LNCAP (cell line): ENCODE measurements at regions not wholly inside any gene's neighbourhood (a gene's known extent, or its start where the extent isn't known, plus 50 kb on each side); places are given as distances from the start of the nearest gene placed in this dataset.

Experiments
- TF ChIP-seq, protein P1 (sequence below): fragments of 450-650 bp; IDR thresholded peaks from 2 replicates; pipeline ENCODE4 v1.5.1; 2017; ENCODE audit warnings: mild to moderate bottlenecking

GRCh38 chr5:123949043-123949804 is 437.2 kb downstream of the CSNK1G3 start:
- TF ChIP-seq, protein P1, sequence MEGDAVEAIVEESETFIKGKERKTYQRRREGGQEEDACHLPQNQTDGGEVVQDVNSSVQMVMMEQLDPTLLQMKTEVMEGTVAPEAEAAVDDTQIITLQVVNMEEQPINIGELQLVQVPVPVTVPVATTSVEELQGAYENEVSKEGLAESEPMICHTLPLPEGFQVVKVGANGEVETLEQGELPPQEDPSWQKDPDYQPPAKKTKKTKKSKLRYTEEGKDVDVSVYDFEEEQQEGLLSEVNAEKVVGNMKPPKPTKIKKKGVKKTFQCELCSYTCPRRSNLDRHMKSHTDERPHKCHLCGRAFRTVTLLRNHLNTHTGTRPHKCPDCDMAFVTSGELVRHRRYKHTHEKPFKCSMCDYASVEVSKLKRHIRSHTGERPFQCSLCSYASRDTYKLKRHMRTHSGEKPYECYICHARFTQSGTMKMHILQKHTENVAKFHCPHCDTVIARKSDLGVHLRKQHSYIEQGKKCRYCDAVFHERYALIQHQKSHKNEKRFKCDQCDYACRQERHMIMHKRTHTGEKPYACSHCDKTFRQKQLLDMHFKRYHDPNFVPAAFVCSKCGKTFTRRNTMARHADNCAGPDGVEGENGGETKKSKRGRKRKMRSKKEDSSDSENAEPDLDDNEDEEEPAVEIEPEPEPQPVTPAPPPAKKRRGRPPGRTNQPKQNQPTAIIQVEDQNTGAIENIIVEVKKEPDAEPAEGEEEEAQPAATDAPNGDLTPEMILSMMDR, result no peak

- TF ChIP-seq, protein P1, result no peak
Measured at GRCh38 chr5:123947797-123948196, 435.8 kb downstream of the CSNK1G3 start.

- TF ChIP-seq, protein P1, result no peak
Measured at GRCh38 chr5:123945548-123945947, 433.6 kb downstream of the CSNK1G3 start.

- TF ChIP-seq, protein P1, result no peak
Measured at GRCh38 chr5:123943151-123943550, 431.2 kb downstream of the CSNK1G3 start.

- TF ChIP-seq, protein P1, result no peak
Measured at GRCh38 chr5:123940416-123940815, 428.4 kb downstream of the CSNK1G3 start.

DNA sequence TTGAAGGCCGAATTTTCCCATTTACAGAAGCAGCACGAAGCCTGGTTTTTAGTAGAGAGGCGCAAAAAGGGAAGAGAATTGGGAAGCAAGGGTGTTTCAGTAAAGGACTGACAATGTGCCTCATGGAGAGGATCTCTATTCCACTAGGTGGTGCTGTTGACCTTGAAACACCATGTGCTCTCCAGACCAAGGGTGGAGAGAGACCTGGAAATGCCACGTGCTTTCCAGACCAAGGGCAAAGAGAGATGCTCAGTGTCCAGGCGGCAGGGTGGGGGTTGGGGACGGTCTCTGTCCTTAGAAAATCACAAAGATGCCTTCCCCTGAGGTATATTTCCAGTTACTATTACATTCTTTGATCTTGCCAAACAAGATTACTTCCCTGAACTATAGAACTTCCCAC is 425.3 kb downstream of the CSNK1G3 start:
- TF ChIP-seq, protein P1, result peak; percentile 57; the same call in 1 of the 2 replicates

GRCh38 chr5:123936548-123936947 is 424.6 kb downstream of the CSNK1G3 start:
- TF ChIP-seq, protein P1, result no peak
